GM18508 (cell line): ENCODE measurements at regions not wholly inside any gene's neighbourhood (a gene's known extent, or its start where the extent isn't known, plus 50 kb on each side); places are given as distances from the start of the nearest gene placed in this dataset.

Experiments used
- ATAC-seq: cut with Tn5 transposase; IDR thresholded peaks from one replicate; pipeline ENCODE4 v1.9.1; 2021; ENCODE audit warnings: moderate number of reproducible peaks; ENCODE audit not compliant: insufficient read depth, unreplicated experiment

DNA sequence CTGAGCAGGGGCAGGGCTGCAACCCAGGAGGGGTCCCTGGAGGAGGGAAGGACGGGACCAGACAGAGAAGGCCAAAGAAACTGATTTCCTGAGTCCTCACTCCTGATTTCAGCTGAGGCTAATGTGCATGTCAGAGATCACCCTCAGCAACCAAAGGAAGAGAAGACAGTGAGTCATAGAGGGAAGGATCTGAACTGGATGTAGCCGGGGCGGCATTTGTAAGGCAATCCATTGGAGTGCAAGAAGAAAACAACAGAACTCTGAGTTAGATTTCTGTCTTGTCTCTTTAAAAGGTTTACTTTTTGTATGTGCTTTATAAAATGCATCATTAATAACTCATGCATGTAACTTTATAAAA is 105.3 kb upstream of the AGBL1 start:
- ATAC-seq: no peak

DNA sequence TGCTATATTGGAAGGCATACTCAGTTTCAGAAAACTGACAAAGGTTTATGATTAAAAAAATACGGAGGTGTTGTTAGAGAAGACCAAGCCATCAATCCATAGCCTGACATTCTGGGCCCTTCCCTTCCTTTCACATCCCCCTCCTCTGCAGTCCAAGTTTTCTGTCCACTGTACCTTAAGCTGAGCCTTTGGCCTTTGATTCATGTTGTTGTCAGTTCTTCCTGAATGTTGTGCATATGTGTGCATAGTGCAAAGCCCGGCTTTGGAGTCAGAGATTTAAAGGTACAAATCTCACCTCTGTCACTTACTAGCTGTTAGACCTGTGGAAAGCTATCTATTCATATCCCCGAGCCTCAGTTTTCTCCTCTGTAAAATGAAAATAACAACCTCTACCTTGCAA is 104.9 kb upstream of the AGBL1 start:
- no peak for ATAC-seq

DNA sequence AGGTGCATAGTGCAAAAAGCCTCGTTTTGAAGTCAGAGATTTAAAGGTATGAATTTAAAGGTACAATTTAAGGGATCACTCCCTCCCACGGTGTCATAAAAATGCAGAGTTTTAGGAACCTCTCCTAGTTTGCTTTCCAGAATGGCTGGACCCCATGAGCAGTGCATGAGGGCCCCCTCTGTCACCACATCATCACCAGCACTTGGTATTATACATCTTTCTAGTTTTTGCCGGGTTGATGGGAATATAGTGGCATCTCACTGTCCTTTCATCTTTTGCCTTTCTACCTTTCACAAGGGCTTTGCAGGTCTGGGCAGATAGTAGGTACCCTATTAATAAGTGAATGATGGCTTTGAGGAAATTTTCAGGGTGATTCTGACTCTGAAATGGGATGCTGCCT is 103.6 kb upstream of the AGBL1 start:
- ATAC-seq: no peak

DNA sequence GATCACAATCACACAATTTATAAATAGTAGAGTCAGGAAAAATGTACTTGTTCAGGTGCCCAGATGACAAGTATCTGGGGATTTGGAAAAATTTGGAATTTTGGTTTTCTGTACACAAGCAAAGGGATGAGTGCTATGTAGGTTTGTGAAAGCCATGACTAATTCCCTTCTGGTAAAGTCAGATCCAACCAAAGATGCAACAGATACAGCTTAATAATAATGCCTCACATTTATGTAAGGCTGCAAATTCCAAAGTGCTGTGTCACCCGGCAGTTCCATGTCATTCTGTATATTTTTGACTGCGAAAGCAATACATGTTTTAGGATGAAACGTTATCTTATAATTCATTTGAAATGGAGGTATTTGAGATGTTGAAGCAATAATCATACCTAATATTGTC is 102.7 kb upstream of the AGBL1 start:
- ATAC-seq: no peak

DNA sequence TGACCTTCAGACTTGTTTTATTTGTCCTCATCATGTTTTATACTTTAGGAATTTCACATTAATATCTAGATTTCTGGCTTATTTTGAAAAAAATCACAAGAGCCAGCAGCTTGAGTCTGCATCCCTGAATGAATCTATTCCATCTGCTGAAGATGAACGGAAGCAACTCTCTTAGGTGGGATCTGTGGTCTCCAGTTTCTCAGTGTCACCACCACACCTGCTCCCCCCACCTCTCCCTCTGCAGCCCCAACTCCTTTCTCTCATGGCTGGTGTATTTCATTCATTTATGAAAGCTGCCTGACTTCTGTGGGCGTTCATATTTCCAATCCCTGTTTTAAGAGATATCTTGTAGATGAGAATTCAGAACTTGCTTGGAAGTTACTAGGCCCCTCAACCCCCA is 102.1 kb upstream of the AGBL1 start:
- ATAC-seq: no peak

DNA sequence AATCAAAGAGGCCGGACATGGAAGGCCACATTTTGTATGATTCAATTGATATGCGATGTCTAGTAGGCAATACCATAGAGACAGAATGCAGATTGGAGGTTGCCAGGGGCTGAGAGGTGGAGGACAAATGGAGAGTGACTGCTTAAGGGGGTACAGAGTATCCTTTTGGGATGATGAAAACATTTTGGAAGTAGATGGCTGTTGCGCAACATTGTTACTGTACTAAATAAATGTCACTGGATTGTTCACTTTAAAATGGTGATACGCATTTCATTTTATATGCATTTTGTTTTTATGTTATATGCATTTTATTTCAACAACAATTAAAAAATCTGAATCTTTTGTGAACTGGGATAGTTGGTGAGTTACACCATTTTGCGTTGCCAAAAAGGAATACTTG is 99.7 kb upstream of the AGBL1 start:
- ATAC-seq: no peak

DNA sequence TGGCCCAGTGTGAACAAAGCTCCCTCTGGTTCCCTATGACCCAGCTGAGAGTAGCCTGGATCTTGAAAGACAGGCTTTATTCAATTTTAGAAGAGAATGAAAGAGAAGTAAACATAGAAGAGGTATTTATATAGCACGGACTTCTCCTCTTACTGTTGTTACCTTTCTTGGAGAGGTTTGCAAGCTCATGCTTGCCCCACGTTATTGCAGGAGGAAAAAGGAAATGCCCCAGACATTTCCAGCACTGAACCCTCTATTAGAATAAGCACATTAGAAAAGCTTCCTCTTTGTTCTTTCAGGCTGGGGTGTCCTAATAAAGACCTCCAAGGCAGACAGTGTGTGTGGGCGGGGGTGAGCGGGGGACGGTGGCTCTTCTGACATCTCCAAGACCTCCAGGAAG is 98.7 kb upstream of the AGBL1 start:
- ATAC-seq: no peak

DNA sequence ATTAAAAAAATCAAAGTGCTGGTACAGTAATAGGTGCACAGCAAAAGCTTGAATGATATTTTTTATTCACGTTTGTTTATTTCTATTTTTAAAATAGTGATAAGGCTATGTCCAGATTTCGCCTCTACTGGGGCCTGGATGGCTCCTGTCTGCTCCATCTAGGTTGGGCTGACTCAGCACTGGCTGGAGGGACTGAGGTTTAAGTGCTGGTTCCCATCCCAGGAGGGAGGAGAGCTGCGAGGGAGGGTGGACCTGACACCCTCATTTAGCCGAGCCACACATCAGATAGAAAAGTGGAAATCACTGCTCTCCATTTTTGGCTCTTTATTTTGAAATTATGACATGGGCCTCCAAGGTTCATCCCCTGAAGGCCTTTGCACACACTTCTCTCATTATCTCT is 95.4 kb upstream of the AGBL1 start:
- ATAC-seq: no peak

DNA sequence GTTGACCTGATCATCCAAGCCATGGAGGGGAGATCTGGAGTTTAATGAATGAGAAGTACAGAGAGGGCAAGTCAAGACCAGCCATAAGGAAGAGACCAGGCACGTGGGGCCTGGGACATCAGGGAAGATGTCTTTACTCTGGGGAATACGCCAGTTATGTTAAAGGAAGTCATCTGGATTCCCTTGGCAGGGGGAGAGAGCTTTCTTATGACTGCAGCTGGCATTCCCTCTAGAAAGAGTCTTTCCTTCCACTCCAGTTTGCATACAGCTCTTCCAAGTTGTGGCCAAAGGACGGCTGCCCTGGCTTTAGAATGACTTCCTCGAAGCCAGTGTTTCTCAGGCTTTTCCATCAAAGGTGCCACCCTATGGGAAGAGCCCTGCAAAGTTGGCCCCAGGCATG is 93.6 kb upstream of the AGBL1 start:
- ATAC-seq: no peak

DNA sequence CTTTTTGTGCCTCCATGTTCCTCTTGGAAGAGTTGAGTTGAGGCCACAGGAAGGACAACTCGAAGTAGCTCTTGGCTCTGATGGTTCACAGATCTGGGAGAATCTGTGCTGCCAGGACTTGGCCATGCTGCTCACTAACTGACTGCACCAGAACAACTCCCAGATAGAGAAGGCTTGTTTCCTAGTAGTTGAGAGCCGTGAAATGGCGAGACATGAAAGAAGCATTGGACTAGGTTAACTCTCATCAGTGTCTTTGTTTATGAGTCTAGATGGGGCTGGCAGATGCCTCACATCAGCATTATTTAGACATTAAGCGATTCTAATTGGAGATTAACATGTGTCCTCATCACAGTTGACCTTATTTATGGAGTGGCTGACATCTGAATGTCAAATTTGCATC is 92.9 kb upstream of the AGBL1 start:
- no peak for ATAC-seq

DNA sequence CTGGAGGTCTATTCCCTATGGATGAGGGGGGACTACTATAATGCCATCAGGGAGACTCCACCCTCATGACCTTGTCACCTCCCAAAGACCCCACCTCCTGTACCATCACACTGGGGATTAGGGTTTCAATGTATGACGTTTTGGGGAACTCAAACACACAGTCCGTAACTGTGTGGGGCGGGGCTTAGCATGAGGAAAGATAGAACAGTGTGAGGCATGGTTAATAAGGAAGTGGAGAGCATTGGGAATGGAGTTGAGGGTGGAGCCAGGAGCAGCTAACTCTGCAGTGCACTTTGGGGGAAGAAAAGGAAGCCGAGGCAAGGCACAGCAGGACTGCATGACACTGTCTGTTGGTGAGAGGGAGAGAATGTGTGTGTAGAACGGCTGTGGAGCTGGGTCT is 90.9 kb upstream of the AGBL1 start:
- no peak for ATAC-seq

DNA sequence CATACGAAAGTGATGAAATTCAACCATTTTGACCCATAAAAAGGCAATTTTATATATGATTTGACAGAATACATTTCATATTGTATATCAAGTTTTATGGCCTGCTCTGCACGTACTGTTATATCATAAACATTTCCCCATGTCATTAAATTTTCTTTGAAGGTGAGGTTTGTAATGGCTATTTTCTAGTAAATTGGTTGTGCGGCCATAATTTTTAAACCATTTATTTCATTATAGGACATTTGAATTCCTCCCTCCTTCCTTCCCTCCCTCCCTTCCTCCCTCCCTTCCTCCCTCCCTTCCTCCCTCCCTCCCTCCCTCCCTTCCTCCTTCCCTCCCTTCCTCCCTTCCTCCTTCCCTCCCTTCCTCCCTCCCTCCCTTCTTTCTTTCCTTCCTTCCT is 87.4 kb upstream of the AGBL1 start:
- ATAC-seq: no peak

DNA sequence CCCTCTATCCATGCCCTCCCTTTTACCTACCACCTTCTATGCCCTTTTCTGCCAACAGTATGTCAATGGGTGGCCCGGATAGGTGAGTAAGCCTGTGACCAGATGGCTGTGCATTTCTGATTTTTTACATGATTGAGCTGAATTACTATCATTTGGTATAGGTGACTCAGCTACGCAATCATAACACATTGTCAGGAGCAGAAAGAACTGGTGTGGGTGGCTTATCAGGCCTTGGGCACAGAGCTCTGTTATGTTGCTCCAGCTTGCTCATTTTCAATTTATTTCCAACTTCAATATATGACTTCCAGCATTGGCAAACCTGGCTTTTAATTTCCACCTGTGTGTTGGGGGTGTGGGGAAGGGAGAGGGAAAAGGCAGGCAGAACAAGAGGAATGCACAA is 86.6 kb upstream of the AGBL1 start:
- no peak for ATAC-seq

DNA sequence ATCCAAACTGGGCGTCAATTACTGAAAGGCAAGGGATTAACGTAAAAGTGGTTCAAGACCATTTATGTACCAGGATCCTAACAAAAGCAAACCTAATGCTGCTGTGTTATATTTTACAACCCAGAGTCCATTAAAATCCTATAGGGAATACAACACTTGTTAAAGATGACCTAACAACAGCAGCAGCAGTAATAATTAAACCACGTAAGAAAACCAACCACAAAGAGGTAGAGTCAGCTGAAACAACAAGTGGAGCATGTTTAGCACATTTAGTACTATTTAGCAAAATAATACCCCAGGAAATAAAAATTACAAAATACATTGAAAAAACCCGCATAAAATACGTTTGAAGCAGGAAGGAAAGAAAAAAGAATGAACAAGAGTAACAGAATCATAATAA is 82.1 kb upstream of the AGBL1 start:
- no peak for ATAC-seq

DNA sequence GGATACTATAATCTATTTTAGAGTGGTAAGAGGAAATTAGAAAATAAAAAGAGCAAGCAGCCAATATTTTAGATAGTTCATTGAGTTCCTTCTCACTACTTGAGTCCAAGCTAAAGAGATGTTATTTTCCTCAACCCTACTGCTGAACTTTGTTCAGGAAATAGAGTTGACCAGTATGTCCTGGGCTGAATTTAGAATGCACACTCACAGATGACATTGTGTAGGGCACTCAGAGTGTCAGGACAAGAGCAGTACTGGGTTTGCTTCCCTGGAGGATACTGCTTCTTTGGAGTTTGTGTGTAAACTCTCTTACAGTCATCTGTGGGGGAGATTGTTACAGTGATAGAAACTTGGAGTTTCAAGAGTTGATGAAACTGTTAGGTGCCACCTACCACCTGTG is 80.0 kb upstream of the AGBL1 start:
- ATAC-seq: no peak

DNA sequence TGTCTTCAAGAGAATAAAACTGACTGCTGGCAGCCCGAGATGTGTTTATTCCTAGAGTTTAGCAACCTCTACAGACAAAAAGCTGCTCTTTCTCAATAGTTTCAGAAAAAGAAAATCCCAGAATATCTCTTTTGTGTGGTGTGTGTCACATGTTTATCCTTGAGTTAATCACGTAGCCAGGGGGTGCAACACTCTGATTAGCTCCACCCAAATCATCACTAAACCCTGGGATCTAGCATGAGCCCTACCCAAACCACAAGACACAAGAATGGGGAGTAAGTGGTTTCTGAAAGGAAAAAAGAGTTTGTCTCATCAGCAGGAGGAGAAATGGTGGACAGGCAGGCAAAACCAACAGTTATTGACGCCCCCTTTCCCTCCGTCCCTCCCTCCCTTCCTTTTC is 78.5 kb upstream of the AGBL1 start:
- no peak for ATAC-seq

DNA sequence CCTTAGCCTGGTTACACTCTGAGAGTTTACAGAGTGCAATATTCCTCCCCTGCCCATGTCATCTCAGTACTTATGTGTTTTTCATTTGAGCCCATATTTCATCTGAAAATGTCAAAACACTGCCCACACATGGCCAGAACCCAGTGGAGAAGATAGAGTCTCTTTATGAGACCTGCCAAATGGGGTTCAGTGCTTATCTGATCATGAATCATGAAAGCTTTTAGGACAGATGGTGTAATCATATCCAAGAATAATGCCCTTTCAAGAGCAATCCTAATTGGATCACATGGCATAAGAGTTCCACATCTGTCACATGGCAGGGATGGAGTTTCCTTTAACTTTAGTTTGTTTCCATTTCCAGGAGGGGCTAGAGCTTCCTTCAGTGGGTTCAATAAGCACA is 77.2 kb upstream of the AGBL1 start:
- no peak for ATAC-seq

DNA sequence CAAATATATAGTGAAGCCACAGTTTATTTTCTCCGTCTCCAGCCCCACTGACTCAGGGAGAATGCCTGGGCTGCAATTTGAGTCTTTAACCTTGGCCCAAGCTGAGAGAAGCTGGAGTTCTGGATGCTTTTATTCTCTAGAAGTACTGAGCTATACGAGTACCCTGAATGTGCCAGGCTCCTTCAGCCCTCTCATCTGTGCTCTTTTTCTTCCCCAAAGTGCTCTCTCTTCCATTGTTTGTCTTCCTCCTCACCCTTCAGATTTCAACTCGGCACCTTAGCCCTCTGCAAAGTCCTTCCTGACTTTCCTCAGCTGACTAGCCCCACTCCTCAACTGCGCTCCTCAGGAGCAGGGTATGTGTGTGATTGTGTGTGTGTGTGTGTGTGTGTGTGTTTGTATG is 75.6 kb upstream of the AGBL1 start:
- no peak for ATAC-seq

DNA sequence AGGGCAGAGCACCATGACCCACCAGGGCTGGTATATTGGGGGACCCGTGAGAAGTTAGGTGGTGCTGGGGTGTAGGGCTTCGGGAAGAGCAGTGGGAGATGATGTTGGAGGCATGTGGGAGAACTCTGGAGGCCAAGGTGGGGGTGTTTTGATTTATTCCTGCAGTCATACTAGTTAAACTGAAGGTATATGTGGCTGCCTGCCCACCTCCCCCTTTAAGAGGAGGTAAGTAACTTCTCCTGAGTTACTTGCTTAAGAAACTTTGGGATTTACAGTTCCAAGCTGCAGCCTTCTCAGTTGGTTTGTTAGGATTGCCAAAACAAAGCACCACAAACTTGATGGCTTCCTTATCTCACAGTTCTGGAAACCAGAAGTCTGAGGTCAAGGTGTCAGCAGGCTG is 73.1 kb upstream of the AGBL1 start:
- no peak for ATAC-seq

DNA sequence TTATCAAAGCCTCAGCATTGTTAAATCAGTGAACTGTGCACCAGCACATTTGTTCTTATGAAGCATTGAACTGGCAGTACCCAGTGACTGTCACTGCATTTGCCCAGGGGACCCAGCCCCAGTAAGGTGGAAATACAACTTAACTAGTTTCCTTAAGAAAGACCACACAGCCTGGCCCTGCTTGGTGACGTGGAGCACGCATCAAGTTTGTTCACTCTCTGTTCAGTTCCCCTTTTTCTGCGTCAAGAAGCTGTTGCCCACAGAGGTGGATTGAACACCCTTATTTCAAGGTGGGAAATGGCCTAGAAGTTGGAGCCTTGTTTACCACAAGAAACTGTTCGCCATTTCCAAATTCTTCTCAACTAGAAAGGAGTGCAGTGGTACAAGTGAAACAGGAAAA is 69.9 kb upstream of the AGBL1 start:
- ATAC-seq: no peak

DNA sequence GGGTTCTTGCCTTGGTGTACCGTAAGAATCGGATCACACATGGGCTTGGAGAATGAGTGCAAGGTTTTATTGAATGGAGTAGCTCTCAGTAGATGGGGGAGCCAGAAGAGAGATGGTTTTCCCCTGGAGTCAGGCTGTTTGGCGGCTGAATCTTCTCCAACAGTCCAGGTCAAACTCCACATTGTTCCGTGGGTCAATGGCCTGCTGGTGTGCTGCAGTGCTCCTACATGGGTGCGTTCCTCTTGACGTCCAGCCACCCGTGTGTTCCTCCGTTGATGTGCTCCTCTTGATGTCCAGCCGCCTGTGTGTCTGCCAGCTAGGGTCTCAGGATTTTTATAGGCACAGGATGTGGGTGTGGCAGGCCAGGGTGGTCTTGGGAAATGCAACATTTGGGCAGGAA is 69.3 kb upstream of the AGBL1 start:
- no peak for ATAC-seq

DNA sequence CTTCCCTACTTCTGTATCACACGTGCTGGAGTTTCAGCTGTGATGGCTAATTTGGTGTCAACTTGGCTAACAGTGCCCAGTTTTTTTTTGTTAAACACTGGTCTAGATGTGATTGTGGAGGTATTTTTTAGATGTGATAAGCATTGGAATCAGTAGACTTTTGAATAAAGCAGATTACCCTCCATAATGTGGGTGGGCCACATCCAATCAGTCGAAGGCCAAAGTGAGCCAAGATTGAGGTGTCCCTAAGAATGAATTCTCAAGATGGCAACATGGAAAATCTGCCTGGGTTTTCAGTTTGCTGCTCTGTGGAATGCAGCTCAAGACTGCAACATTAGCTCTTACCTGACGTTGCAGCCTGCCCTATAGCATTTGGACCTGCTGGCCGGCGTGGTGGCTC is 68.8 kb upstream of the AGBL1 start:
- ATAC-seq: no peak

DNA sequence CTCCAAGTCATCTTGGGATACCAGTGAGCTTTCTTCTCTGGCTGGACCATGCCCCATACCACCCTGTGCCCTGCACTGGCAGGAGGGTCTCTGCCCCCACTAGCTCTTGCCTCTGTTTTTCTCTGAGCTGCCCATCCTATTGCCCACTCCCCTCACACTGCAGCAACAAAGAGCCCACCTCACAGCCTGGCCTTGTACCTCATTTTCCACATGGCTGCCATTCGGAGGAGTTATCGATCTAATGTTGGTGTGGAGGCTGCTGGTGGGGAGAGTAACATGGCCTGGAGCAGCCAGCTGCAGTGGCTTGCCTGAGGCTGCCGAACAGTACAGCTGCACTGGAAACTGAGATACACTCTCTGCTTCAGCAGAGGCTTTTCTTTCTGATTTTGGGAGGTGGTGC is 65.7 kb upstream of the AGBL1 start:
- no peak for ATAC-seq

DNA sequence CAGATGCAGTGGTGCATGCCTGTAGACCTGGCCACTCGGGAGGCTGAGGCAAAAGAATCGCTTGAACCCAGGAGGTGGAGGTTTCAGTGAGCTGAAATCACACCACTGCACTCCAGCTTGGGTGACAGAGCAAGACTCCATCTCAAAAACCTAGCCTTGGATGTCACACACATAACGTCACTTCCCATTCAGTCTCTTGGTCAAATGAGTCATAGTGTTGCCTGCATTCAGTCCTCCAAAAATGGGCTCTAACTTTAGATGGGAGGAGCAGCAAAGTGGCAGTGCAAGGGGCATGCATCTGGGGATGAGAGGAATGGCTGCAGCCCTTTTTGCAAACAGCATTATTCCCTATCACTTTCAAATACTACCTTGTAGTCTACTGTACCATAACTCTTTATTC is 62.9 kb upstream of the AGBL1 start:
- no peak for ATAC-seq
